GM12878 (cell line): ENCODE measurements at regions not wholly inside any gene's neighbourhood (a gene's known extent, or its start where the extent isn't known, plus 50 kb on each side); places are given as distances from the start of the nearest gene placed in this dataset.

Experiments used
- ATAC-seq: fragments of 200-7000 bp; cut with Tn5 transposase; 3 replicates; pipeline ENCODE4 v1.9.1; 2020; ENCODE audit warnings: mild to moderate bottlenecking, moderate library complexity
- BruUV-seq: library from RNA; stranded (reverse); fragments of 400-500 nt; replicated peaks from 2 replicates; lab custom pipeline; 2021; lab: Mats Ljungman, UMichigan
- CTCF ChIA-PET: fragments of 300-600 bp; sonication (Branson Sonifier 250); formaldehyde crosslinking; extraction: SDS; loops from one replicate; lab custom pipeline; 2021; ENCODE audit warnings: inconsistent platforms; lab: Yijun Ruan, JAX
- POLR2A ChIA-PET: fragments of 350-600 bp; formaldehyde crosslinking; extraction: SDS; loops from one replicate; lab custom pipeline; 2021; ENCODE audit warnings: inconsistent platforms; lab: Charles Lee
- RAD21 ChIA-PET: fragments of 300-600 bp; sonication (Branson Sonifier 250); formaldehyde crosslinking; loops from one replicate; lab custom pipeline; 2023; ENCODE audit warnings: antibody characterized with exemption; ENCODE audit not compliant: unreplicated experiment; lab: Charles Lee
- SMC1A ChIA-PET: fragments of 300-600 bp; sonication (Branson Sonifier 250); formaldehyde crosslinking; loops from one replicate; lab custom pipeline; 2023; ENCODE audit not compliant: unreplicated experiment, uncharacterized antibody; lab: Charles Lee
- DNase-seq: peaks from one replicate; pipeline ENCODE4 v3.0.0-alpha.2; 2011; ENCODE audit warnings: low read depth, low spot score
- FAIRE-seq: peaks from 3 replicates; lab custom pipeline; 2011; peaks lifted over from hg19 to GRCh38; lab: Jason Lieb, UNC
- H2AFZ ChIP-seq: 2 replicates; pipeline ENCODE4 v1.6.0; 2011; ENCODE audit warnings: low read depth, low read length, control low read depth; ENCODE audit not compliant: control insufficient read depth
- H3K27ac ChIP-seq: 2 replicates; pipeline ENCODE4 v1.5.1; 2011; ENCODE audit warnings: control low read depth; ENCODE audit not compliant: control insufficient read depth, insufficient read depth
- H3K27me3 ChIP-seq, 2 experiments: replicated peaks in 1 of 2; 2 replicates each; pipeline versions ENCODE4 v1.6.0 to v1.6.1; 2011; ENCODE audit warnings: low read length in 1 of 2; ENCODE audit not compliant: control insufficient read depth in 2 of 2, insufficient read depth in 2 of 2
- H3K36me3 ChIP-seq, 2 experiments: 2 replicates each; pipeline ENCODE4 v1.5.1; 2011; ENCODE audit warnings: low read length in 1 of 2; ENCODE audit not compliant: control insufficient read depth in 2 of 2, insufficient read depth in 2 of 2
- H3K4me1 ChIP-seq: 2 replicates; pipeline ENCODE4 v1.6.1; 2011; ENCODE audit warnings: mild to moderate bottlenecking, low read length, moderate library complexity, mixed read lengths; ENCODE audit not compliant: control insufficient read depth, insufficient read depth
- H3K4me2 ChIP-seq: 2 replicates; pipeline ENCODE4 v1.6.0; 2011; ENCODE audit warnings: control low read depth; ENCODE audit not compliant: control insufficient read depth, insufficient read depth
- H3K4me3 ChIP-seq: fragments of 200-600 bp; sonication (generic); 2 replicates; pipeline ENCODE4 v1.5.1; 2016
- H3K79me2 ChIP-seq: 2 replicates; pipeline ENCODE4 v1.6.0; 2011; ENCODE audit warnings: low read length; ENCODE audit not compliant: control insufficient read depth, insufficient read depth
- H3K9ac ChIP-seq: 2 replicates; pipeline ENCODE4 v1.8.0; 2011; ENCODE audit warnings: low read length, control low read depth, mixed read lengths; ENCODE audit not compliant: control insufficient read depth, insufficient read depth
- H3K9me3 ChIP-seq: replicated peaks from 3 replicates; pipeline ENCODE4 v1.5.1; 2011; ENCODE audit warnings: mild to moderate bottlenecking, low read length; ENCODE audit not compliant: control insufficient read depth, insufficient read depth
- H4K20me1 ChIP-seq: 2 replicates; pipeline ENCODE4 v1.6.0; 2011; ENCODE audit not compliant: control insufficient read depth, insufficient read depth
- BACH1 ChIP-seq: fragments of 450-650 bp; IDR thresholded peaks from 2 replicates; pipeline ENCODE4 v1.6.1; 2017; ENCODE audit warnings: mild to moderate bottlenecking, borderline replicate concordance
- MXI1 ChIP-seq: fragments of 150-350 bp; IDR thresholded peaks from 2 replicates; pipeline ENCODE4 v1.6.1; 2011; ENCODE audit warnings: low read depth, mild to moderate bottlenecking, inconsistent platforms, low read length, improper control_type of control experiment
- MYC ChIP-seq: IDR thresholded peaks from 2 replicates; pipeline ENCODE4 v1.6.1; 2011; ENCODE audit warnings: mild to moderate bottlenecking, low read length, moderate library complexity, inconsistent platforms; ENCODE audit not compliant: insufficient read depth, insufficient replicate concordance, insufficient read length, severe bottlenecking
- NR2F1 ChIP-seq: fragments of 450-650 bp; conservative IDR thresholded peaks from 2 replicates; pipeline ENCODE4 v1.6.1; 2017; ENCODE audit warnings: mild to moderate bottlenecking
- WRNIP1 ChIP-seq: IDR thresholded peaks from 2 replicates; pipeline ENCODE4 v1.6.1; 2011; ENCODE audit warnings: low read depth, low read length, improper control_type of control experiment, borderline replicate concordance
- WGBS: methylation state at CpG from one replicate; pipeline ENCODE4 v1.1.6; 2016; ENCODE audit warnings: low lambda C conversion rate; ENCODE audit not compliant: insufficient replicate concordance, insufficient coverage; ENCODE audit errors: missing lambda C conversion rate; 5-methylcytosine and 5-hydroxymethylcytosine counted together
- in situ Hi-C: fragments of 300-500 bp; cut with MboI; formaldehyde crosslinking; loops from 9 replicates; pipeline ENCODE4 v1.14.3; 2018; ENCODE audit warnings: mixed read lengths
- intact Hi-C: fragments of 100-400 bp; cut with micrococcal nuclease; formaldehyde crosslinking; loops from one replicate; pipeline ENCODE4 v1.14.2; 2022; ENCODE audit not compliant: unreplicated experiment
- TF ChIP-seq, protein P1 (sequence below): IDR thresholded peaks from 2 replicates; pipeline ENCODE4 v1.6.1; 2011; ENCODE audit warnings: borderline replicate concordance, low read depth, mild to moderate bottlenecking, moderate library complexity, mixed read lengths, low read length; ENCODE audit not compliant: insufficient read depth; ENCODE audit errors: extremely low read length
- TF ChIP-seq, protein P2 (sequence below): fragments of 450-650 bp; formaldehyde crosslinking; IDR thresholded peaks from 2 replicates; pipeline ENCODE4 v1.4.0; 2022; ENCODE audit warnings: mild to moderate bottlenecking, moderate library complexity
- TF ChIP-seq, protein P3 (sequence below): IDR thresholded peaks from 2 replicates; pipeline ENCODE4 v1.6.1; 2011; ENCODE audit warnings: low read depth, mild to moderate bottlenecking, low read length, moderate library complexity, borderline replicate concordance; ENCODE audit errors: extremely low read depth
- TF ChIP-seq, protein P4 (sequence below): fragments of 150-350 bp; IDR thresholded peaks from 2 replicates; pipeline ENCODE4 v1.6.1; 2016; ENCODE audit warnings: low read depth, low read length
- TF ChIP-seq, protein P5 (sequence below): IDR thresholded peaks from 2 replicates; pipeline ENCODE4 v1.6.1; 2011; ENCODE audit warnings: low read depth, low read length, improper control_type of control experiment, borderline replicate concordance

DNA sequence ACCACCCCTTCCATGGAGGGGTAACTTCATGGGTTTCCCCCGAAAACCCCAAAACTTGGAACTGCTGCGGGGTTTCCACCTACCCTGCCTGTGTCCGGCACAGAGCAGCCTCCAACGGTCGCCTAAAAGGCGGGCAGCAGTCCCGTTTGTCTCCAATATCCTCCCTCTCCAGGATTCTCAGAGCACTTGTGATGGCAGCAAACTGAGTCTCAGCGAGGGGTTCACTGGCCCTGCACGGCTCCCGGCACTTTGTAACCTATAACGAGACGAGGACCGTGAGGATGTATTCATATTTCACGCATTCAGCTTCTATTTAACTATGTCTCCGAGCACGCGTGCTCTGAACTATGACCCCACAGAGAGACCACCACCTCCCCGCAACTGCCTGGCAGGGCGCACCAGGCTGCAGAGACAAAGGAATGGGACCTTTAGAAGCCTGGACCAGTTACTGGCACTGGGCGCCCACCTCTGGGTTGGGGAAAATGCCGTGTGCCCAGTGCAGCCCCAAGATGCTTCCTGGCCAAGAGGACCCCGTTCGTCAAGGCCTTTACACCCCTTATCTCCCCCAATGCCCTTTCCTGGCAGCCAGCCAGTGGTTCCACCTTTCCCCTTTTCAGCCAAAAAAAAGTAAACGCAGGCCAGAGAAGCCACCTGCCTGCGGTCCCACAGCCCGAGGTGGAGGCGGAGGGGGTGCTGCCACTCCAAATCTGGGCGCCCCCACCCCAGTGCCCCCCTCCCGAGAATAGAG is 173.1 kb upstream of the RTL1 start:
- Histone ChIP-seq H3K4me3 (no peak overlapping the region), H3K79me2 (no peaks in the 10 kb centered on the region), H3K4me2 (no peak overlapping the region), H3K27ac (no peak overlapping the region), H3K9me3 (no peaks in the 10 kb centered on the region), H4K20me1 (no peaks in the 10 kb centered on the region), H3K4me1 (no peaks in the 10 kb centered on the region), H3K9ac (no peak overlapping the region), H3K36me3 (no peaks in the 10 kb centered on the region), H3K27me3 (no peaks in the 10 kb centered on the region), H2AFZ (no peak overlapping the region)
- WGBS, result 32% methylated on average over 29 of the region's 29 CpGs
- in situ Hi-C loops, result no loop called here
- POLR2A ChIA-PET, result no interaction called here
- no peak for FAIRE-seq
- BruUV-seq, result no TSS peak
- DNase-seq, result no peak
- RAD21 ChIA-PET, result no interaction called here
- SMC1A ChIA-PET, result no interaction called here
- no peak for ATAC-seq
- CTCF ChIA-PET, result no interaction called here
- intact Hi-C loops, result no loop called here
- TF ChIP-seq, protein P1, sequence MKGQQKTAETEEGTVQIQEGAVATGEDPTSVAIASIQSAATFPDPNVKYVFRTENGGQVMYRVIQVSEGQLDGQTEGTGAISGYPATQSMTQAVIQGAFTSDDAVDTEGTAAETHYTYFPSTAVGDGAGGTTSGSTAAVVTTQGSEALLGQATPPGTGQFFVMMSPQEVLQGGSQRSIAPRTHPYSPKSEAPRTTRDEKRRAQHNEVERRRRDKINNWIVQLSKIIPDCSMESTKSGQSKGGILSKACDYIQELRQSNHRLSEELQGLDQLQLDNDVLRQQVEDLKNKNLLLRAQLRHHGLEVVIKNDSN, result no peak
- TF ChIP-seq WRNIP1 (no peak), MYC (no peak), MXI1 (no peak), BACH1 (no peak), NR2F1 (no peak)
- TF ChIP-seq, protein P2, sequence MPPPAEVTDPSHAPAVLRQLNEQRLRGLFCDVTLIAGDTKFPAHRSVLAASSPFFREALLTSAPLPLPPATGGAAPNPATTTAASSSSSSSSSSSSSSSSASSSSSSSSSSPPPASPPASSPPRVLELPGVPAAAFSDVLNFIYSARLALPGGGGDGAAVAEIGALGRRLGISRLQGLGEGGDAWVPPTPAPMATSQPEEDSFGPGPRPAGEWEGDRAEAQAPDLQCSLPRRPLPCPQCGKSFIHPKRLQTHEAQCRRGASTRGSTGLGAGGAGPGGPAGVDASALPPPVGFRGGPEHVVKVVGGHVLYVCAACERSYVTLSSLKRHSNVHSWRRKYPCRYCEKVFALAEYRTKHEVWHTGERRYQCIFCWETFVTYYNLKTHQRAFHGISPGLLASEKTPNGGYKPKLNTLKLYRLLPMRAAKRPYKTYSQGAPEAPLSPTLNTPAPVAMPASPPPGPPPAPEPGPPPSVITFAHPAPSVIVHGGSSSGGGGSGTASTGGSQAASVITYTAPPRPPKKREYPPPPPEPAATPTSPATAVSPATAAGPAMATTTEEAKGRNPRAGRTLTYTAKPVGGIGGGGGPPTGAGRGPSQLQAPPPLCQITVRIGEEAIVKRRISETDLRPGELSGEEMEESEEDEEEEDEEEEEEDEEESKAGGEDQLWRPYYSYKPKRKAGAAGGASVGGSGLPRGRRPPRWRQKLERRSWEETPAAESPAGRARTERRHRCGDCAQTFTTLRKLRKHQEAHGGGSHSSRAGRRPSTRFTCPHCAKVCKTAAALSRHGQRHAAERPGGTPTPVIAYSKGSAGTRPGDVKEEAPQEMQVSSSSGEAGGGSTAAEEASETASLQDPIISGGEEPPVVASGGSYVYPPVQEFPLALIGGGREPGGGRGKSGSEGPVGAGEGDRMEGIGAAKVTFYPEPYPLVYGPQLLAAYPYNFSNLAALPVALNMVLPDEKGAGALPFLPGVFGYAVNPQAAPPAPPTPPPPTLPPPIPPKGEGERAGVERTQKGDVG, result no peak
- TF ChIP-seq, protein P3, sequence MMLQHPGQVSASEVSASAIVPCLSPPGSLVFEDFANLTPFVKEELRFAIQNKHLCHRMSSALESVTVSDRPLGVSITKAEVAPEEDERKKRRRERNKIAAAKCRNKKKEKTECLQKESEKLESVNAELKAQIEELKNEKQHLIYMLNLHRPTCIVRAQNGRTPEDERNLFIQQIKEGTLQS, result no peak
- TF ChIP-seq, protein P4, sequence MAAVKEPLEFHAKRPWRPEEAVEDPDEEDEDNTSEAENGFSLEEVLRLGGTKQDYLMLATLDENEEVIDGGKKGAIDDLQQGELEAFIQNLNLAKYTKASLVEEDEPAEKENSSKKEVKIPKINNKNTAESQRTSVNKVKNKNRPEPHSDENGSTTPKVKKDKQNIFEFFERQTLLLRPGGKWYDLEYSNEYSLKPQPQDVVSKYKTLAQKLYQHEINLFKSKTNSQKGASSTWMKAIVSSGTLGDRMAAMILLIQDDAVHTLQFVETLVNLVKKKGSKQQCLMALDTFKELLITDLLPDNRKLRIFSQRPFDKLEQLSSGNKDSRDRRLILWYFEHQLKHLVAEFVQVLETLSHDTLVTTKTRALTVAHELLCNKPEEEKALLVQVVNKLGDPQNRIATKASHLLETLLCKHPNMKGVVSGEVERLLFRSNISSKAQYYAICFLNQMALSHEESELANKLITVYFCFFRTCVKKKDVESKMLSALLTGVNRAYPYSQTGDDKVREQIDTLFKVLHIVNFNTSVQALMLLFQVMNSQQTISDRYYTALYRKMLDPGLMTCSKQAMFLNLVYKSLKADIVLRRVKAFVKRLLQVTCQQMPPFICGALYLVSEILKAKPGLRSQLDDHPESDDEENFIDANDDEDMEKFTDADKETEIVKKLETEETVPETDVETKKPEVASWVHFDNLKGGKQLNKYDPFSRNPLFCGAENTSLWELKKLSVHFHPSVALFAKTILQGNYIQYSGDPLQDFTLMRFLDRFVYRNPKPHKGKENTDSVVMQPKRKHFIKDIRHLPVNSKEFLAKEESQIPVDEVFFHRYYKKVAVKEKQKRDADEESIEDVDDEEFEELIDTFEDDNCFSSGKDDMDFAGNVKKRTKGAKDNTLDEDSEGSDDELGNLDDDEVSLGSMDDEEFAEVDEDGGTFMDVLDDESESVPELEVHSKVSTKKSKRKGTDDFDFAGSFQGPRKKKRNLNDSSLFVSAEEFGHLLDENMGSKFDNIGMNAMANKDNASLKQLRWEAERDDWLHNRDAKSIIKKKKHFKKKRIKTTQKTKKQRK, result no peak
- TF ChIP-seq, protein P5, sequence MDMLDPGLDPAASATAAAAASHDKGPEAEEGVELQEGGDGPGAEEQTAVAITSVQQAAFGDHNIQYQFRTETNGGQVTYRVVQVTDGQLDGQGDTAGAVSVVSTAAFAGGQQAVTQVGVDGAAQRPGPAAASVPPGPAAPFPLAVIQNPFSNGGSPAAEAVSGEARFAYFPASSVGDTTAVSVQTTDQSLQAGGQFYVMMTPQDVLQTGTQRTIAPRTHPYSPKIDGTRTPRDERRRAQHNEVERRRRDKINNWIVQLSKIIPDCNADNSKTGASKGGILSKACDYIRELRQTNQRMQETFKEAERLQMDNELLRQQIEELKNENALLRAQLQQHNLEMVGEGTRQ, result no peak
